ENCODE measurements at regions not wholly inside any gene's neighbourhood (a gene's known extent, or its start where the extent isn't known, plus 50 kb on each side); places are given as distances from the start of the nearest gene placed in this dataset.

DNA sequence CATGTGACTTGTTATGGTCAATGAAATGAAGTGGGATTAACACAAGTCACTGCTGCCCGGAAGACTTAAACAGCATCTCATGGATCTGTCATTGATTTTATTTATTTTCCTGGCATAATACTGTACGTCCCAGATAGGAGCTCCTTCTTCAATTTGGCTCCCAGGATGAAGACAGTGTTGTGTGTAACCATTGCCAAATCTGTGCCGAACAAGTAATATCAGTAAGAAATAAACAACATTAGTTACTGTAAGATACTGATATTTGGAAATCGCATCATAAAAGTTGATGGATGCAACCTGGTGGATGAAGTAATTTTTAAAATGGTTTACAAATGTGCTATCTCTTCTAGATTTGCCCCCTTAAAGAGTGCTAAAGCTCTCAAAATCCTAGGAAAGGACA, 419.0 kb upstream of the MMADHC start:
- H3K27ac ChIP-seq (ENCODE audit: low read depth, low read length) = no peak overlapping the region
- no peak overlapping the region for H2AK5ac ChIP-seq (ENCODE audit: low read length)
- no peaks in the 10 kb centered on the region for H3K36me3 ChIP-seq (ENCODE audit: control insufficient read depth in 1 of 2, insufficient read depth in 2 of 2, low read length in 2 of 2)
- H3K23ac ChIP-seq (ENCODE audit: low read length) = no peak overlapping the region
- no CpG with 5 or more reads among the region's 4 CpGs for WGBS (ENCODE audit: extremely low coverage, insufficient coverage, insufficient read length)
- H3K14ac ChIP-seq (ENCODE audit: low read length) = no peak overlapping the region
- H3K4me2 ChIP-seq (ENCODE audit: low read length) = no peak overlapping the region
- H4K12ac ChIP-seq (ENCODE audit: low read depth, low read length) = no peak overlapping the region
- H3K9me3 ChIP-seq (ENCODE audit: insufficient read depth, low read depth, low read length) = peaks cover 1% of the 10 kb centered on the region
- H2BK5ac ChIP-seq (ENCODE audit: low read depth, low read length, poor library complexity) = no peak overlapping the region
- H3K79me1 ChIP-seq (ENCODE audit: low read length) = no peaks in the 10 kb centered on the region
- H4K8ac ChIP-seq (ENCODE audit: low read depth, low read length) = no peak overlapping the region
- no peak overlapping the region for H3K4me3 ChIP-seq (ENCODE audit: low read depth, low read length)
- no peak overlapping the region for H4K91ac ChIP-seq (ENCODE audit: low read depth, low read length)
- no peak overlapping the region for H3K4ac ChIP-seq (ENCODE audit: low read depth, low read length)
- H2BK120ac ChIP-seq (ENCODE audit: insufficient read depth, low read length, poor library complexity) = no peak overlapping the region
- no peaks in the 10 kb centered on the region for H3K4me1 ChIP-seq (ENCODE audit: control insufficient read depth in 1 of 2, insufficient read depth in 2 of 2, low read length in 2 of 2)
- no peaks in the 10 kb centered on the region for H3K79me2 ChIP-seq (ENCODE audit: control insufficient read depth, insufficient read depth, low read length, poor library complexity)
- no peak overlapping the region for H2AFZ ChIP-seq (ENCODE audit: insufficient read depth, low read length, poor library complexity)
- no peak overlapping the region for H2BK12ac ChIP-seq (ENCODE audit: low read length)
- H3K27me3 ChIP-seq (ENCODE audit: insufficient read depth, low read length) = no peaks in the 10 kb centered on the region
- DNase-seq = no peak
- H3K18ac ChIP-seq (ENCODE audit: low read length) = no peak overlapping the region
- H3K9ac ChIP-seq (ENCODE audit: low read length) = no peak overlapping the region

DNA sequence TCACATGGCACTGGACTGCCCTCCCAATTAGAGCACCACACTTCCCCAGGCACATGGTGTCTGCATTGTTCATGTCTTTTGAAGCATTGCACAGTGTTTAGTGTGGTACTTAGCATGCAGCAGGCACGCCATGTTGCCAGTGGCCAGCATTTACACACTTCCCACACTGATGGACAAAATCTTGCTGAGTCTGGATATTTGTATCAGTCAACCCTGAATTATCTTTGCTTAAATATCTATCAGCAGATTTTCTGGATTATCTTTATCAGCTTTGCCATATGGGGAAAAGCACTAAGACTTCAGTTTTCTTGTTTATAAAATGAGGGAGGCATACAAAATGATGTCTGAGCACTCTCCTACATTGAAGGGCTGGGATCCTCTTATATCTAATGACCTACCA, 416.0 kb upstream of the MMADHC start:
- Histone ChIP-seq H3K23ac (ENCODE audit: low read length) (peak overlapping the region; percentile 91), H3K79me2 (ENCODE audit: control insufficient read depth, insufficient read depth, low read length, poor library complexity) (no peaks in the 10 kb centered on the region), H3K18ac (ENCODE audit: low read length) (no peak overlapping the region), H3K4me1 (ENCODE audit: control insufficient read depth in 1 of 2, insufficient read depth in 2 of 2, low read length in 2 of 2) (no peaks in the 10 kb centered on the region), H2AFZ (ENCODE audit: insufficient read depth, low read length, poor library complexity) (no peak overlapping the region), H2BK5ac (ENCODE audit: low read depth, low read length, poor library complexity) (no peak overlapping the region), H3K4me3 (ENCODE audit: low read depth, low read length) (no peak overlapping the region), H4K91ac (ENCODE audit: low read depth, low read length) (no peak overlapping the region), H3K4ac (ENCODE audit: low read depth, low read length) (no peak overlapping the region), H3K9ac (ENCODE audit: low read length) (peak overlapping the region; percentile 70), H2AK5ac (ENCODE audit: low read length) (no peak overlapping the region), H3K14ac (ENCODE audit: low read length) (no peak overlapping the region), H4K12ac (ENCODE audit: low read depth, low read length) (no peak overlapping the region), H2BK12ac (ENCODE audit: low read length) (no peak overlapping the region), H3K27me3 (ENCODE audit: insufficient read depth, low read length) (no peaks in the 10 kb centered on the region), H3K79me1 (ENCODE audit: low read length) (no peaks in the 10 kb centered on the region), H3K36me3 (ENCODE audit: control insufficient read depth in 1 of 2, insufficient read depth in 2 of 2, low read length in 2 of 2) (no peaks in the 10 kb centered on the region), H3K27ac (ENCODE audit: low read depth, low read length) (no peak overlapping the region), H4K8ac (ENCODE audit: low read depth, low read length) (no peak overlapping the region), H3K4me2 (ENCODE audit: low read length) (no peak overlapping the region), H2BK120ac (ENCODE audit: insufficient read depth, low read length, poor library complexity) (no peak overlapping the region), H3K9me3 (ENCODE audit: insufficient read depth, low read depth, low read length) (peaks cover 1% of the 10 kb centered on the region)
- DNase-seq = no peak
- no CpG with 5 or more reads among the region's 1 CpG for WGBS (ENCODE audit: extremely low coverage, insufficient coverage, insufficient read length)

DNA sequence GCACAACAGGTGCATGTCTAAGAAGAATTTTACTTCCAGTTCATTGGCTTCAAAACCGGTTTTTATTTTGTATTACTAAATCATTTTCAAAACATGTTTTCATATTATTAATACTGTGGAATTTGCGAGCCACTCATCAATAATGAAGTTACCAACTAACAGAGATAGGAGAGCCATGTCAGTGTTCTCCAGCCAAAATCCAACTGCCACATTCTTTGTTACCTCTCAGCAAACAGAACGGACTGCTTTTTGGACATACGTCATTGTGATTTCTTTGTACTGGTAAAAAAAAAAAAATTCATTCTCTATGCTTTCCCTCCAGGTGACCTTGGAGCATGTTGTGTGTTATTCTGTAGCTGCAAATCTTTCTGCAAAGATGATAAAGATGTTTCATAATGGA, 414.2 kb upstream of the MMADHC start:
- Histone ChIP-seq H2AK5ac (ENCODE audit: low read length) (no peak overlapping the region), H3K18ac (ENCODE audit: low read length) (no peak overlapping the region), H3K27me3 (ENCODE audit: insufficient read depth, low read length) (no peaks in the 10 kb centered on the region), H3K23ac (ENCODE audit: low read length) (no peak overlapping the region), H3K79me2 (ENCODE audit: control insufficient read depth, insufficient read depth, low read length, poor library complexity) (no peaks in the 10 kb centered on the region), H3K9ac (ENCODE audit: low read length) (no peak overlapping the region), H3K4me2 (ENCODE audit: low read length) (no peak overlapping the region), H4K12ac (ENCODE audit: low read depth, low read length) (no peak overlapping the region), H4K91ac (ENCODE audit: low read depth, low read length) (no peak overlapping the region), H2AFZ (ENCODE audit: insufficient read depth, low read length, poor library complexity) (no peak overlapping the region), H3K27ac (ENCODE audit: low read depth, low read length) (no peak overlapping the region), H2BK5ac (ENCODE audit: low read depth, low read length, poor library complexity) (no peak overlapping the region), H2BK120ac (ENCODE audit: insufficient read depth, low read length, poor library complexity) (no peak overlapping the region), H2BK12ac (ENCODE audit: low read length) (no peak overlapping the region), H4K8ac (ENCODE audit: low read depth, low read length) (no peak overlapping the region), H3K4me3 (ENCODE audit: low read depth, low read length) (no peak overlapping the region), H3K4ac (ENCODE audit: low read depth, low read length) (no peak overlapping the region), H3K9me3 (ENCODE audit: insufficient read depth, low read depth, low read length) (peaks cover 1% of the 10 kb centered on the region), H3K36me3 (ENCODE audit: control insufficient read depth in 1 of 2, insufficient read depth in 2 of 2, low read length in 2 of 2) (no peaks in the 10 kb centered on the region), H3K4me1 (ENCODE audit: control insufficient read depth in 1 of 2, insufficient read depth in 2 of 2, low read length in 2 of 2) (no peaks in the 10 kb centered on the region), H3K14ac (ENCODE audit: low read length) (no peak overlapping the region), H3K79me1 (ENCODE audit: low read length) (no peaks in the 10 kb centered on the region)
- no CpG with 5 or more reads among the region's 4 CpGs for WGBS (ENCODE audit: extremely low coverage, insufficient coverage, insufficient read length)
- no peak for DNase-seq

GRCh38 chr2:149996901-149997300, 409.3 kb upstream of the MMADHC start:
- no peak overlapping the region for H3K23ac ChIP-seq (ENCODE audit: low read length)
- no peaks in the 10 kb centered on the region for H3K27me3 ChIP-seq (ENCODE audit: insufficient read depth, low read length)
- no peak overlapping the region for H3K4me2 ChIP-seq (ENCODE audit: low read length)
- no peak overlapping the region for H2AK5ac ChIP-seq (ENCODE audit: low read length)
- DNase-seq = no peak
- no peaks in the 10 kb centered on the region for H3K79me2 ChIP-seq (ENCODE audit: control insufficient read depth, insufficient read depth, low read length, poor library complexity)
- H3K18ac ChIP-seq (ENCODE audit: low read length) = no peak overlapping the region
- no peak overlapping the region for H4K91ac ChIP-seq (ENCODE audit: low read depth, low read length)
- no peak overlapping the region for H3K14ac ChIP-seq (ENCODE audit: low read length)
- H3K36me3 ChIP-seq (ENCODE audit: control insufficient read depth in 1 of 2, insufficient read depth in 2 of 2, low read length in 2 of 2) = no peaks in the 10 kb centered on the region
- no peaks in the 10 kb centered on the region for H3K79me1 ChIP-seq (ENCODE audit: low read length)
- H4K8ac ChIP-seq (ENCODE audit: low read depth, low read length) = no peak overlapping the region
- H3K4me1 ChIP-seq (ENCODE audit: control insufficient read depth in 1 of 2, insufficient read depth in 2 of 2, low read length in 2 of 2) = no peaks in the 10 kb centered on the region
- no peak overlapping the region for H3K4me3 ChIP-seq (ENCODE audit: low read depth, low read length)
- H2BK12ac ChIP-seq (ENCODE audit: low read length) = no peak overlapping the region
- H3K9me3 ChIP-seq (ENCODE audit: insufficient read depth, low read depth, low read length) = no peaks in the 10 kb centered on the region
- WGBS (ENCODE audit: extremely low coverage, insufficient coverage, insufficient read length) = no CpG with 5 or more reads among the region's 3 CpGs
- H2BK120ac ChIP-seq (ENCODE audit: insufficient read depth, low read length, poor library complexity) = no peak overlapping the region
- H3K27ac ChIP-seq (ENCODE audit: low read depth, low read length) = no peak overlapping the region
- no peak overlapping the region for H2AFZ ChIP-seq (ENCODE audit: insufficient read depth, low read length, poor library complexity)
- no peak overlapping the region for H3K4ac ChIP-seq (ENCODE audit: low read depth, low read length)
- H4K12ac ChIP-seq (ENCODE audit: low read depth, low read length) = no peak overlapping the region
- H3K9ac ChIP-seq (ENCODE audit: low read length) = no peak overlapping the region
- H2BK5ac ChIP-seq (ENCODE audit: low read depth, low read length, poor library complexity) = no peak overlapping the region
